Activated CD4-positive, alpha-beta T cell treated with anti-CD3 and anti-CD28 coated beads, Interleukin-2, amount 10 ng/mL, durations not matched to agents 7 days and 5 days (primary cell): ENCODE measurements at regions not wholly inside any gene's neighbourhood (a gene's known extent, or its start where the extent isn't known, plus 50 kb on each side); places are given as distances from the start of the nearest gene placed in this dataset.

Experiments used
- CTCF ChIA-PET: fragments of 350-600 bp; sonication (Branson Sonifier 250); formaldehyde crosslinking; loops from one replicate; lab custom pipeline; 2021; ENCODE audit warnings: antibody characterized with exemption; lab: Charles Lee
- POLR2A ChIA-PET: fragments of 350-600 bp; sonication (Branson Sonifier 250); formaldehyde crosslinking; loops from one replicate; lab custom pipeline; 2021; ENCODE audit warnings: antibody characterized with exemption; lab: Charles Lee
- DNase-seq: peaks from one replicate; pipeline ENCODE4 v3.0.0-alpha.2; 2020
- H3K27ac Mint-ChIP-seq: one replicate; pipeline ENCODE4 v1.8.0; 2021; ENCODE audit warnings: mild to moderate bottlenecking, moderate library complexity, mixed read lengths
- H3K27me3 Mint-ChIP-seq: one replicate; pipeline ENCODE4 v1.8.0; 2021; ENCODE audit warnings: mixed read lengths
- H3K36me3 Mint-ChIP-seq: one replicate; pipeline ENCODE4 v1.8.0; 2021; ENCODE audit warnings: low read depth, mixed read lengths
- H3K4me1 Mint-ChIP-seq: one replicate; pipeline ENCODE4 v1.8.0; 2021; ENCODE audit warnings: mixed read lengths
- H3K4me3 Mint-ChIP-seq: one replicate; pipeline ENCODE4 v1.8.0; 2021; ENCODE audit warnings: mild to moderate bottlenecking, moderate library complexity, mixed read lengths
- H3K9me3 Mint-ChIP-seq: one replicate; pipeline ENCODE4 v1.8.0; 2021; ENCODE audit warnings: mixed read lengths

- Mint-ChIP-seq H3K4me3 (no peak overlapping the region), H3K9me3 (no peaks in the 10 kb centered on the region), H3K36me3 (no peaks in the 10 kb centered on the region), H3K27ac (no peak overlapping the region), H3K4me1 (no peaks in the 10 kb centered on the region), H3K27me3 (no peaks in the 10 kb centered on the region)
- DNase-seq: no peak
- ChIA-PET POLR2A (no interaction called here), CTCF (interaction anchor here (0.6 kb wide), 1 partner anchor 128 kb away, joined by 3 read pairs; no protein-coding TSS in a partner anchor)
Observed at GRCh38 chr3:148184798-148185197, 512.9 kb upstream of the AGTR1 start.

DNA sequence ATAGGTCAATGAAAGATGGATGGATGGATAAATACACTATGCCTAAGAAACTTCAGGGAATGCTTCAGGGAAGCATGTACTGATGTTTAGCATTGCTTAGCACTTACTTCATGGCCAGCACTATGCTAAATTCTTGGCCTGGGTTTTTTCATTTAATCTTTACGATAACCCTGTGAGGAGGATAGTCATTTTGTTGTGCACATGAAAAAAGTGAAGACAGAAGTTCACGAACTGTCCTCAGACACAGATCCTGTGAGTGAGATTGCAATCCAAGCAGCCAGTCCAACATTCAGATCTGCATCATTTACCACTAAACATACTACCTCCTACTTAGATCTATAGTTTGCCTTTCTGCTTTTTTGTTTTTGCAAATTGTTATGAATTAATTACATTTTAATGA, 510.8 kb upstream of the AGTR1 start:
- no peak for DNase-seq
- H3K4me1 Mint-ChIP-seq: no peaks in the 10 kb centered on the region
- no peaks in the 10 kb centered on the region for H3K27me3 Mint-ChIP-seq
- POLR2A ChIA-PET: no interaction called here
- no peaks in the 10 kb centered on the region for H3K9me3 Mint-ChIP-seq
- CTCF ChIA-PET: no interaction called here
- no peak overlapping the region for H3K27ac Mint-ChIP-seq
- H3K4me3 Mint-ChIP-seq: no peak overlapping the region
- H3K36me3 Mint-ChIP-seq: no peaks in the 10 kb centered on the region

DNA sequence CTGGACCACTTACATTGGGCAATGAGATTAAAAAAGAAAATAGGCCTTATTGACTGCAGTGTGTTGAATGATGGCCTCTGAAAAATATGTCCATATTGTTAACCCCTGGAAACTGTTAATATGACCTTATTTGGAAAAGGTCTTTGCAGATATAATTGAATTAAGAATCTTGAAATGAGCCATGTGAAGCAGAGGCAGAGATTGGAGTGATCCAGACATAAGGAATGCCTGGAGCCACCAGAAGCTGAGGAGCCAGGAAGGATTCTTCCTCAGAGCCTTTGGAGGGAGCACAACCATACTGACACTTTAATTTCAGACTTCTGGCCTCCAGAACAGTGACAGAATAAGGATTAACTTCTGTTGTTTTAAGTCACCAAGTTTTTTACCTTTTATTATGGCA, 510.4 kb upstream of the AGTR1 start:
- no peaks in the 10 kb centered on the region for H3K4me1 Mint-ChIP-seq
- ChIA-PET POLR2A (no interaction called here), CTCF (no interaction called here)
- no peak for DNase-seq
- no peaks in the 10 kb centered on the region for H3K9me3 Mint-ChIP-seq
- no peaks in the 10 kb centered on the region for H3K27me3 Mint-ChIP-seq
- H3K36me3 Mint-ChIP-seq: no peaks in the 10 kb centered on the region
- H3K27ac Mint-ChIP-seq: no peak overlapping the region
- no peak overlapping the region for H3K4me3 Mint-ChIP-seq

- Mint-ChIP-seq H3K27ac (no peak overlapping the region), H3K9me3 (no peaks in the 10 kb centered on the region), H3K4me3 (no peak overlapping the region), H3K4me1 (no peaks in the 10 kb centered on the region), H3K36me3 (no peaks in the 10 kb centered on the region), H3K27me3 (no peaks in the 10 kb centered on the region)
- ChIA-PET CTCF (no interaction called here), POLR2A (no interaction called here)
- DNase-seq: no peak
Observed at GRCh38 chr3:148190441-148190990, 507.2 kb upstream of the AGTR1 start.

DNA sequence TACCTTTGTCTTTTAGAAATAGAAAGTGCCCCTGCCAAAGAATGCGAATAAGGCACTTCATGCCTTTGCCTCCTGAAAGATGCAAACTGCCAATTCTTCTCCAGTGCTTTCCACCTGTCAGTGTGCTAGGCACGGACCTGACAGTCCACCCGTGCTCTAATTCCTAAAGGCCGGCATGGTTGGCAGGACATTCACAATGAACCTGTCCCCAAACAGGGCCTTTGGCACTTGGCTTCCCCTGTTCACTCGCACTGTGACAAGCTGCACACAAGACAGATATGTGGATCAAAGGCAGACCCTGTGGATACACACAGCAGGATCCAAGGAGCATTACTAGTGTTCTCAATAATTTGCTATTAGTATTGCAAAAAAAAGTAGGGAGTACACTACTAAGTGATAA, 505.7 kb upstream of the AGTR1 start:
- Mint-ChIP-seq H3K9me3 (no peaks in the 10 kb centered on the region), H3K27me3 (no peaks in the 10 kb centered on the region), H3K27ac (no peak overlapping the region), H3K4me1 (no peaks in the 10 kb centered on the region), H3K36me3 (no peaks in the 10 kb centered on the region), H3K4me3 (no peak overlapping the region)
- DNase-seq: no peak
- ChIA-PET CTCF (no interaction called here), POLR2A (no interaction called here)

DNA sequence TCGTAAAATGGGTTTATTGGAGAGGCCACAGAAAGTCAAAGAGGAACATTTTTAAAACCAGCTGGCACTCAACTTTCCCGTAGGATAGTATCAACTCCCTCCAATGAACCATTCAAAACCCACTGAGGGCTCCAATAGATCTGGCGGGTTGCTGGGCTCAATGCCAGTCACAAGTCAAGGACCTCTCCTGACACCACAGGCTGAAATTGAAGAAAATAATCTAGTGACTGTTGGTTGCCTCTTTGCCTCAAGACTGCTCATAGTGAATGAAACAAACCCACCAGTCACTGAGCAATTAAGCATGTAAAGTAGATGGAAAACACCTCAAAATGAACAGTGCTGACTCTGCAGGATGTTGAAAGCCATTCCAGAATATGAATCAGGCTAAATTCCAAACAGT, 500.6 kb upstream of the AGTR1 start:
- no peaks in the 10 kb centered on the region for H3K9me3 Mint-ChIP-seq
- no peak overlapping the region for H3K4me3 Mint-ChIP-seq
- no peaks in the 10 kb centered on the region for H3K36me3 Mint-ChIP-seq
- no peaks in the 10 kb centered on the region for H3K27me3 Mint-ChIP-seq
- CTCF ChIA-PET: no interaction called here
- no peak for DNase-seq
- H3K27ac Mint-ChIP-seq: no peak overlapping the region
- H3K4me1 Mint-ChIP-seq: no peaks in the 10 kb centered on the region
- POLR2A ChIA-PET: no interaction called here

DNA sequence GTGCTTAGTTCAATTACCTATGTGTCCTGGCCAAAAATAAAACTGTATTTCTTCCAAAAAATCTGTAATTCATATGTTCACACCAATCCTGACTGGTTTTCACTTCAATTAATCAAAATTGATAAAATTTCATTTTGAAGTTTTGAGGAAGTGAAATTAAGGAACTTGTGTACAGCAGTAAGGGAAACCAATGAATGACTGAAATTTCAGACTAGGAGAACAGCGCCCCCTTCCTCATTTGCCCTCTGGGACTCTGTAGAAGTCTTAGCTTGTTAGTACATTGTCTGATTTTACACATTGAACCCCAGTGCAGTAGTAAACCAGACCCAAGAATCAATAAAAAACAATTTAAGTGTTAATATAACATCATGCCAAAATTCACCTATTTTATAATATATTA, 495.3 kb upstream of the AGTR1 start:
- H3K27me3 Mint-ChIP-seq: no peaks in the 10 kb centered on the region
- H3K36me3 Mint-ChIP-seq: no peaks in the 10 kb centered on the region
- no peak overlapping the region for H3K4me3 Mint-ChIP-seq
- ChIA-PET POLR2A (no interaction called here), CTCF (no interaction called here)
- H3K9me3 Mint-ChIP-seq: no peaks in the 10 kb centered on the region
- DNase-seq: no peak
- no peaks in the 10 kb centered on the region for H3K4me1 Mint-ChIP-seq
- H3K27ac Mint-ChIP-seq: no peak overlapping the region

GRCh38 chr3:148203297-148204010, 494.2 kb upstream of the AGTR1 start:
- POLR2A ChIA-PET: no interaction called here
- no peaks in the 10 kb centered on the region for H3K36me3 Mint-ChIP-seq
- CTCF ChIA-PET: interaction anchor here (0.6 to 0.7 kb wide), 3 partner anchors 705 to 842 kb away, joined by 3 to 7 read pairs (median 3); no protein-coding TSS in a partner anchor
- H3K27me3 Mint-ChIP-seq: no peaks in the 10 kb centered on the region
- no peaks in the 10 kb centered on the region for H3K9me3 Mint-ChIP-seq
- no peak for DNase-seq
- H3K27ac Mint-ChIP-seq: no peak overlapping the region
- no peak overlapping the region for H3K4me3 Mint-ChIP-seq
- H3K4me1 Mint-ChIP-seq: no peaks in the 10 kb centered on the region

DNA sequence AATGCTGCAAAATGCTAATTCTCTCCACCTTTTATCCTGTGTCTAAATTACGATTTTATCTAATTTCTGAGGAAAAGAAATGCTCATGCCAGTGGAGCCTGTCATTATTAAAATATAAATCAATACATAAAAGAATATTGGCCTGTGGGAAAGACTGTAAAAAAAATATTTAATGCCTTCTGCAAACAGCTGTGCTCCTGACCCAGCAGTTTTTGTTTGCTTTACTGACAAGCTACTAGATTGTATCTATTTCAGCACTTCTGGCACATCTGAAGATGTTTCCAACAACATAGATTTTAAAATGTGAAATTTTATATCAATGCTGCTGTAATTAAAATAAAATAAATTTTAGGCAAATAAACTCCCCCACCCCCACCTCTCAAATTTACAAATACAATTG, 493.6 kb upstream of the AGTR1 start:
- H3K9me3 Mint-ChIP-seq: no peaks in the 10 kb centered on the region
- no peaks in the 10 kb centered on the region for H3K36me3 Mint-ChIP-seq
- H3K4me3 Mint-ChIP-seq: no peak overlapping the region
- no peaks in the 10 kb centered on the region for H3K27me3 Mint-ChIP-seq
- H3K4me1 Mint-ChIP-seq: no peaks in the 10 kb centered on the region
- DNase-seq: no peak
- H3K27ac Mint-ChIP-seq: no peak overlapping the region
- ChIA-PET CTCF (no interaction called here), POLR2A (no interaction called here)

DNA sequence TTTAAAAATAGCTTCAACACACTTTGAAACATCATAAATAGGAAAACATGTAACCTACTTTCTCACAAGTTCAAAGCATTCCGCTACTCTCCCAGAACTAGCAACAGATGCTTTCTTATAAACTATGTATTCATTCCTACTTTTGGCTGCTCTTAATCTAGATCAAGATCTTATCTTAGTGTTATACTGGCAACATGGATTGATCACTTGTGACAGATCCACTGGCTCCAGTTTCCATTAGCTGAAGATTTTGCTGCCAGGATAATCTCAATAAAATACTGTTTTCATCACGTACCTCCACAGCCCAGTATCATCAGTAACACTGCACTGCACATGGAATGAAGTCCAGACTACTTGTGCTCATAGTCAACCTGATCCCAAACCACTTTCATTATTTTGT, 491.7 kb upstream of the AGTR1 start:
- Mint-ChIP-seq H3K4me3 (no peak overlapping the region), H3K27ac (no peak overlapping the region), H3K4me1 (no peaks in the 10 kb centered on the region), H3K36me3 (no peaks in the 10 kb centered on the region), H3K27me3 (no peaks in the 10 kb centered on the region), H3K9me3 (no peaks in the 10 kb centered on the region)
- DNase-seq: no peak
- ChIA-PET CTCF (no interaction called here), POLR2A (no interaction called here)

- Mint-ChIP-seq H3K36me3 (no peaks in the 10 kb centered on the region), H3K27ac (no peak overlapping the region), H3K27me3 (no peaks in the 10 kb centered on the region), H3K4me3 (no peak overlapping the region), H3K9me3 (no peaks in the 10 kb centered on the region), H3K4me1 (no peaks in the 10 kb centered on the region)
- ChIA-PET POLR2A (no interaction called here), CTCF (no interaction called here)
- DNase-seq: no peak
Observed at GRCh38 chr3:148206446-148206845, 491.3 kb upstream of the AGTR1 start.

GRCh38 chr3:148208975-148209374, 488.7 kb upstream of the AGTR1 start:
- Mint-ChIP-seq H3K36me3 (no peaks in the 10 kb centered on the region), H3K27me3 (no peaks in the 10 kb centered on the region), H3K4me1 (no peaks in the 10 kb centered on the region), H3K9me3 (no peaks in the 10 kb centered on the region), H3K27ac (no peak overlapping the region), H3K4me3 (no peak overlapping the region)
- POLR2A ChIA-PET: no interaction called here
- CTCF ChIA-PET: no interaction called here
- DNase-seq: no peak

DNA sequence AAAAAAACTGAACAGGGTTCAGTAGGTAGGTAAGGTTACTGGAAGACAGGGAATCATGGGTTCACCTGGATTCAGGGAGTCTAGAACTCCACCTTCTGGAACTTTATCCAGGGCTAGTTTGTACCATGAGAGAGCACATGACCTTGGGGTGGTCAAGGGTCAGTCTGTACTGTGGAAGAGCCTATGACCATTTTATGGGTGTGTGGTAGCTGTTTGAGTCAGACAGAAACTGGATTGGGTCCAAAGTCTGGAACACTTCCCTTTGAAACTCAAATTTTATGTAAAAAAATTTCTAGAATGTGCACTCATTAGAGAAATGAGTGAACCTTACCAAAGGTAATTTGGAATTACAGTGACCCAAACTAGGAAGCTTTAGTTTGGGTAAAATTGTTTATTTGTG, 486.0 kb upstream of the AGTR1 start:
- Mint-ChIP-seq H3K36me3 (no peaks in the 10 kb centered on the region), H3K27me3 (no peaks in the 10 kb centered on the region), H3K27ac (no peak overlapping the region), H3K4me3 (no peak overlapping the region), H3K9me3 (no peaks in the 10 kb centered on the region), H3K4me1 (no peaks in the 10 kb centered on the region)
- no peak for DNase-seq
- ChIA-PET CTCF (no interaction called here), POLR2A (no interaction called here)

GRCh38 chr3:148214705-148215104, 483.0 kb upstream of the AGTR1 start:
- Mint-ChIP-seq H3K27me3 (no peaks in the 10 kb centered on the region), H3K9me3 (no peaks in the 10 kb centered on the region), H3K36me3 (no peaks in the 10 kb centered on the region), H3K4me1 (no peaks in the 10 kb centered on the region), H3K4me3 (no peak overlapping the region), H3K27ac (no peak overlapping the region)
- ChIA-PET POLR2A (no interaction called here), CTCF (no interaction called here)
- no peak for DNase-seq
